Fibroblast of lung (primary cell): ENCODE measurements at regions not wholly inside any gene's neighbourhood (a gene's known extent, or its start where the extent isn't known, plus 50 kb on each side); places are given as distances from the start of the nearest gene placed in this dataset.

Experiments
- EZH2 ChIP-seq: IDR thresholded peaks from 2 replicates; pipeline ENCODE4 v1.5.1; 2012; ENCODE audit warnings: low read length, control low read depth, mild to moderate bottlenecking; ENCODE audit errors: missing control alignments
- TF ChIP-seq, protein P1 (sequence below), 2 donors: IDR thresholded peaks in 1 of 2; conservative IDR thresholded peaks in 1 of 2; 1 replicate in 1 of 2; 2 replicates in 1 of 2; pipeline ENCODE4 v1.5.1; 2011 to 2012; ENCODE audit warnings: low read length in 2 of 2, control low read depth in 1 of 2, inconsistent platforms in 1 of 2, low read depth in 1 of 2, mild to moderate bottlenecking in 1 of 2

DNA sequence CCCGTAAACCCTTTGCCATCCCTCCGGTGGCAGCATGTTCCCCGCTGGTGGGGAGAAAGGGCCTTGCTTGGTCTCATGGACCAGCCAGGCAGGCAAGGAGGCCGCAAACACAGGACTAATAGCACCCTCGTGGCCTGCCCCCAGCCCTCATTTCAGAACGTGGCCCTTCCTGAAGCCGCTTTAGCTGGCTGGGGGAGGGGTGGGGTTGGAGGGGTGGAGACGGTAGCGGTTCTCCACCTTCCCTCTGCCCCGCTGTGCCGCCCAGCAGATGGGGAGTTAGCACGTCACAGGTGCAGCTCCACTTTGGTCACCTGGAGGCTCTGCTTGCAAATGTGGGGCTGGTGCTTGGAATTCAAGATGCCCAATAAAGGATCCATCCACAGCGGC lies 59.3 kb upstream of the URI1 start:
- TF ChIP-seq, protein P1, sequence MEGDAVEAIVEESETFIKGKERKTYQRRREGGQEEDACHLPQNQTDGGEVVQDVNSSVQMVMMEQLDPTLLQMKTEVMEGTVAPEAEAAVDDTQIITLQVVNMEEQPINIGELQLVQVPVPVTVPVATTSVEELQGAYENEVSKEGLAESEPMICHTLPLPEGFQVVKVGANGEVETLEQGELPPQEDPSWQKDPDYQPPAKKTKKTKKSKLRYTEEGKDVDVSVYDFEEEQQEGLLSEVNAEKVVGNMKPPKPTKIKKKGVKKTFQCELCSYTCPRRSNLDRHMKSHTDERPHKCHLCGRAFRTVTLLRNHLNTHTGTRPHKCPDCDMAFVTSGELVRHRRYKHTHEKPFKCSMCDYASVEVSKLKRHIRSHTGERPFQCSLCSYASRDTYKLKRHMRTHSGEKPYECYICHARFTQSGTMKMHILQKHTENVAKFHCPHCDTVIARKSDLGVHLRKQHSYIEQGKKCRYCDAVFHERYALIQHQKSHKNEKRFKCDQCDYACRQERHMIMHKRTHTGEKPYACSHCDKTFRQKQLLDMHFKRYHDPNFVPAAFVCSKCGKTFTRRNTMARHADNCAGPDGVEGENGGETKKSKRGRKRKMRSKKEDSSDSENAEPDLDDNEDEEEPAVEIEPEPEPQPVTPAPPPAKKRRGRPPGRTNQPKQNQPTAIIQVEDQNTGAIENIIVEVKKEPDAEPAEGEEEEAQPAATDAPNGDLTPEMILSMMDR (conservative IDR thresholded peaks at IDR 0.05 in 1 of 2, IDR thresholded peaks at IDR 0.05 in 1 of 2; ENCODE audit: low read depth in 1 of 2, low read length in 2 of 2): no peak
- TF ChIP-seq EZH2: no peak
